ENCODE measurements at regions not wholly inside any gene's neighbourhood (a gene's known extent, or its start where the extent isn't known, plus 50 kb on each side); places are given as distances from the start of the nearest gene placed in this dataset.

DNA sequence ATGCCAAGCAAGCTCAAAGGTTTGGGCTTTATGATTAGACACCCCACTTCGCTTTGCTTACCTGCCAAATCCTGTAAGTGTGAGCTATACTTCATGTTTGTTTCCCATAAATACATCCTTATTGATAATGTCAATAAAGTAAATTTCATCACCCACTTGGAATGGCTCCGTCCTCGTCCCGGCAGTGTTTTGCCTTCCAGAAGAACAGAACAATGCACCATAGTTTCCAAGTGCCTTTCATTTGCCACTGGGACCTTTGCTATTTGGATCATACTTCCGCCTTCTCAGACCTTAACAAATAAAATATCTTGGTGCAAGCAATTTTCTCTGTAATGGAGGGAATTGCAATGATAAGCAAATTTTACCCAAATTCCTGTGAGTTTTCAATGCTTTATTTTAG, 229.3 kb downstream of the PIK3R1 start:
- TF ChIP-seq, protein P1, sequence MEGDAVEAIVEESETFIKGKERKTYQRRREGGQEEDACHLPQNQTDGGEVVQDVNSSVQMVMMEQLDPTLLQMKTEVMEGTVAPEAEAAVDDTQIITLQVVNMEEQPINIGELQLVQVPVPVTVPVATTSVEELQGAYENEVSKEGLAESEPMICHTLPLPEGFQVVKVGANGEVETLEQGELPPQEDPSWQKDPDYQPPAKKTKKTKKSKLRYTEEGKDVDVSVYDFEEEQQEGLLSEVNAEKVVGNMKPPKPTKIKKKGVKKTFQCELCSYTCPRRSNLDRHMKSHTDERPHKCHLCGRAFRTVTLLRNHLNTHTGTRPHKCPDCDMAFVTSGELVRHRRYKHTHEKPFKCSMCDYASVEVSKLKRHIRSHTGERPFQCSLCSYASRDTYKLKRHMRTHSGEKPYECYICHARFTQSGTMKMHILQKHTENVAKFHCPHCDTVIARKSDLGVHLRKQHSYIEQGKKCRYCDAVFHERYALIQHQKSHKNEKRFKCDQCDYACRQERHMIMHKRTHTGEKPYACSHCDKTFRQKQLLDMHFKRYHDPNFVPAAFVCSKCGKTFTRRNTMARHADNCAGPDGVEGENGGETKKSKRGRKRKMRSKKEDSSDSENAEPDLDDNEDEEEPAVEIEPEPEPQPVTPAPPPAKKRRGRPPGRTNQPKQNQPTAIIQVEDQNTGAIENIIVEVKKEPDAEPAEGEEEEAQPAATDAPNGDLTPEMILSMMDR (conservative IDR thresholded peaks at IDR 0.05; ENCODE audit: control insufficient read depth, insufficient read depth, low read depth, low read length), result no peak
- no peak overlapping the region for H3K4me3 ChIP-seq (ENCODE audit: control insufficient read depth, low read depth, low read length)
- DNase-seq (ENCODE audit: low read depth), result no peak

DNA sequence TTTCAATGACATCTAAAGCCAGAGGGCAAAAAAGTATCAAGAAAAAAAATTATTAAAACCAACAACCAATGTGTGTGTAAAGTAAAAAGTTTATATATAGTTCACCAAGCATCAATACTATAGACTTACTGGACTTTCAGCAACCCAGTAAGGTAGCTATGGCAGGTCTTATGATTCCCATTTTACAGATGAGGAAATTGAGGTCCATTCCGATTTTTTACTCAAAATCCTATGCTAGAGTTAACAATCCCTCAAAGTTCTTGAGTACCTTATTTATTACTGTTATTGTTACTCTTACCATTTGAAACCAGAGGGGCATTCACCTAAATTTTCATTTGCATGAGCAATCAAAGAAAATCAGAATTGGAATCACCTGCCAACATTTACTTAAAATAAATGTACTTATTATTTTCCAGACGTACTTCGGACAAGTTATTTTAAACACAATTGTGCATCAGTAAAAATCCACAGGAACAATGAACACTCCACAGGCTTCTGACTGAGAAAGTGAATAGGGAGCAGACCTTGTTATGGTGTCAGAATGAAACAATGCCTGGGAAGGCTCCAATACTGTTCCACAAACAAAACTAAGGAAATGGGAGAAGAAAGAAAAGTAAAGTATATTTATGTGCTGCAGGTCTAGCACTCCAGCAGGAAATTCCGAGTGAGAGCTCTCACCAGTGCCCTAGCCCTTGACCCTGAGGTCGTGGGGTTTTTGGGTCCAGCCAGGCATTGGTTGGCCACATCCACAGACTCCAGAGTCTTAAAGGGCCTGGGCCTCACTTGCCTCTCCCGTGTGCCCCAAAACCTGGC, 229.9 kb downstream of the PIK3R1 start:
- no peak overlapping the region for H3K4me3 ChIP-seq (ENCODE audit: control insufficient read depth, low read depth, low read length)
- TF ChIP-seq, protein P1 (conservative IDR thresholded peaks at IDR 0.05; ENCODE audit: control insufficient read depth, insufficient read depth, low read depth, low read length), result no peak
- no peak for DNase-seq (ENCODE audit: low read depth)

DNA sequence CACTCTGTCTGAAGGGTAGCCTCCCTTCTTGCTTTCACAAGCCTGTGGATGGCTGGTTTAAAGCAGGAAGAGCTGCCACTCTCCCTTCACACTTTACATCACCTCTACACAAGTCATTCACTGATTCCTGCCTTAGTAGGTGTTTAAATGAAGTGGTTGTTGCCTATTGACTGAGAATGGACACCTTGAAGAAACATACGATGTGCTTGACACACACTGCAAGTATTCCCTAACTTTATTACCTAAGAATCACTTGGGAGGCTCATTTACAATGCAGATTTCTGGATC, 230.5 kb downstream of the PIK3R1 start:
- no peak for DNase-seq (ENCODE audit: low read depth)
- TF ChIP-seq, protein P1 (conservative IDR thresholded peaks at IDR 0.05; ENCODE audit: control insufficient read depth, insufficient read depth, low read depth, low read length), result no peak
- no peak overlapping the region for H3K4me3 ChIP-seq (ENCODE audit: control insufficient read depth, low read depth, low read length)

DNA sequence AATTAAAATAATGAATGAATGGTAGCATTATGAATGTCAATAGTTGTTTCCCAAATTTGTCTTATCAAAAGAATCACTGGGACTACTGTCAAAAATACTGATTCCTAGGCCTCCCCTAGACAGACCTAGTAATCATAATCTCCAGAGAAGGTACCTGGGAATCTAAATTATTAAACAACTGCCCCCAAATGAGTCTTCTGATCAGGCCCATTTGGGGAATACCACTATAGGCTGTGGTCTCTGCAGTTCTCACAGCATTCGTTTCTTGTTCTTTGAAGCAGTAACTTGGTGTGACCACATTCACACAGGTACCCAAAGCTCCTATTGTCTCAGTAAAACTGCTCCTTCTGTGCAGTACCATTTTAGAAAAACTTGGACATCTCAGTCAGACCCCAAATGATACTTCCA, 230.9 kb downstream of the PIK3R1 start:
- TF ChIP-seq, protein P1 (conservative IDR thresholded peaks at IDR 0.05; ENCODE audit: control insufficient read depth, insufficient read depth, low read depth, low read length), result no peak

DNA sequence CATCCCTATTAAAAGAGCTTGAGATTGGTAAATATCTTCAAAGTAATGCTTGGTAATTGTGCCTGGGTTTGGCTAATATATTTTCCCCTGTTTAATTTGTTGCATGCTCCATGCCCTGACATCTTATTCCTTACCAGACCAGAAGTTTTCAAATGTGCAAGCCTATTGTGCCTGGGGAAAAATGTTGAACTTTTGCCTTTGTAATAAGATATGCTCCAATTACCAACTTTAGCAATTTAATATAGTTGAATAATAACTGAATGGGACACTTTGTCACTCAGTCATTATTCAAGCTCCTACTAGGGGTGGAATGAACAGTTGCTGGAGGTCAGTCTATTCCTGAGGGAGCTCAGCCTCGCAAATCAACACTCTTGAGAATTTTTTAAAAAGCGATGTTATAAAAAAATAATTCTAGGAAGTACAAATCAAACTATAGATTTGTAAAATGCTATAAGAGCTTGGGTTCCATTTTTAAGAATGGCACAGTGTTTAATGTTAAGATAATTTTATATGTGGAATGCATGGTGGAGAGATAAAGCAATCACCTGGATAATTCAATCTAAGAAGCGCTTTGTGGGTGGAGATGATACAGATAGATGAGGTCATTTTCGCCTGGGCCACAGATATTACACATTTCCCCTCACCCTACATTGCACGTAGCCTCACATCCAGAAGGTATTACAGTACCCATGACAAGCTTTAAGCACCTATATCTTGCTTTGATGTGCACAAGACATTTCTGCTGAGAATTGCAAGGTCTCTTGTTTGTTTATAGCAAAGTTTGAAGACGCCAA, 231.8 kb downstream of the PIK3R1 start:
- DNase-seq (ENCODE audit: low read depth), result no peak
- H3K4me3 ChIP-seq (ENCODE audit: control insufficient read depth, low read depth, low read length), result no peak overlapping the region
- TF ChIP-seq, protein P1 (conservative IDR thresholded peaks at IDR 0.05; ENCODE audit: control insufficient read depth, insufficient read depth, low read depth, low read length), result no peak

More for the DNA sequence above, 230.9 kb downstream of the PIK3R1 start:
- no peak overlapping the region for H3K4me3 ChIP-seq (ENCODE audit: control insufficient read depth, low read depth, low read length)
- no peak for DNase-seq (ENCODE audit: low read depth)

DNA sequence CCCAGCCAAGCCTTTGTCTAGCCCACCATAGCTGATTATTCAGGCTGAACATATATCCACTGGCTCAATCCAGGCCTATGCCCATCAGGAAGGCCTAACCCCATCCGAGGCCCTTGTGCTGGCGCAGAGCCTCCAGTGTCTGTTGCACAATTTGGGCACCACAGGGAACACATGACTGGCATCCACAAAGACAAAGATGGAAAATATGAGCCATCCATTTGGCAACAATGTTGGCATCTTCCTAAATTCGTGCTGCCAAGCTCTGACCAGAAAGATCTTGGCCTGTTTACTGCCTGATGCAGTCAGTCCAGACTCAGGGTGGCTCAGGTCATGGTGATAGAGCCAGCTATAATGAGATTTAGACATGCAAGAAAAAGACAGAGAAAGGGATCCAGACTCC, 233.8 kb downstream of the PIK3R1 start:
- no peak for DNase-seq (ENCODE audit: low read depth)
- TF ChIP-seq, protein P1 (conservative IDR thresholded peaks at IDR 0.05; ENCODE audit: control insufficient read depth, insufficient read depth, low read depth, low read length), result no peak

More for the DNA sequence above, 233.8 kb downstream of the PIK3R1 start:
- no peak overlapping the region for H3K4me3 ChIP-seq (ENCODE audit: control insufficient read depth, low read depth, low read length)
